A549 (cell line): ENCODE measurements at regions not wholly inside any gene's neighbourhood (a gene's known extent, or its start where the extent isn't known, plus 50 kb on each side); places are given as distances from the start of the nearest gene placed in this dataset.

ENCODE experiments used
- ATAC-seq, 2 experiments: fragments of 200-7000 bp in 1 of 2; fragments of >200 bp in 1 of 2; cut with Nextera tagmentation in 1 of 2; cut with Tn5 transposase in 1 of 2; 3 replicates each; pipeline versions ENCODE4 v1.8.0 to v1.9.1; 2018 to 2020; ENCODE audit warnings: mild to moderate bottlenecking in 1 of 2, moderate library complexity in 1 of 2
- CTCF ChIA-PET: fragments of 300-600 bp; sonication (Branson Sonifier 250); formaldehyde crosslinking; extraction: SDS; loops from one replicate; lab custom pipeline; 2021; ENCODE audit warnings: antibody characterized with exemption, inconsistent platforms; lab: Yijun Ruan, JAX
- POLR2A ChIA-PET: fragments of 350-600 bp; formaldehyde crosslinking; extraction: SDS; loops from one replicate; lab custom pipeline; 2021; ENCODE audit warnings: antibody characterized with exemption, inconsistent platforms; lab: Yijun Ruan, JAX
- DNase-seq, 2 experiments: peaks; one replicate each; pipeline versions ENCODE4 v3.0.0 to v3.0.0-alpha.2; 2011 to 2016; ENCODE audit warnings: low read depth in 1 of 2, low spot score in 1 of 2
- FAIRE-seq: peaks from 2 replicates; lab custom pipeline; 2011; peaks lifted over from hg19 to GRCh38; lab: Jason Lieb, UNC
- H3K27ac ChIP-seq, 2 experiments: fragments of >200 bp; sonication (Bioruptor Twin); formaldehyde crosslinking; 3 replicates each; pipeline ENCODE4 v1.5.1; 2016 to 2017
- H3K4me1 ChIP-seq: fragments of >200 bp; sonication (Bioruptor Twin); formaldehyde crosslinking; 3 replicates; pipeline ENCODE4 v1.6.1; 2016
- H3K4me2 ChIP-seq: fragments of >200 bp; sonication (Bioruptor Twin); formaldehyde crosslinking; 3 replicates; pipeline ENCODE4 v1.6.1; 2016
- H3K4me3 ChIP-seq: fragments of >200 bp; sonication (Bioruptor Twin); formaldehyde crosslinking; 3 replicates; pipeline ENCODE4 v1.5.1; 2016
- H3K9me3 ChIP-seq: fragments of >200 bp; sonication (Bioruptor Twin); formaldehyde crosslinking; 3 replicates; pipeline ENCODE4 v1.6.1; 2016
- BCL3 ChIP-seq: fragments of >200 bp; sonication (Bioruptor Twin); formaldehyde crosslinking; IDR thresholded peaks from 3 replicates; pipeline ENCODE4 v1.6.1; 2016
- CEBPB ChIP-seq, 2 experiments: fragments of >200 bp in 1 of 2; sonication (Bioruptor Twin) in 1 of 2; formaldehyde crosslinking in 1 of 2; IDR thresholded peaks; 2 replicates each; pipeline ENCODE4 v1.6.1; 2012 to 2016
- CHD2 ChIP-seq: fragments of 150-350 bp; IDR thresholded peaks from 2 replicates; pipeline ENCODE4 v1.6.1; 2014; ENCODE audit warnings: low read length; ENCODE audit not compliant: partially characterized antibody
- CHD4 ChIP-seq: fragments of 200-600 bp; sonication (generic); IDR thresholded peaks from 2 replicates; pipeline ENCODE4 v1.6.1; 2016; ENCODE audit warnings: antibody characterized with exemption, mild to moderate bottlenecking, borderline replicate concordance
- E2F6 ChIP-seq: IDR thresholded peaks from 2 replicates; pipeline ENCODE4 v1.6.1; 2012; ENCODE audit warnings: low read depth, borderline replicate concordance
- EHMT2 ChIP-seq: fragments of 200-600 bp; sonication (generic); IDR thresholded peaks from 2 replicates; pipeline ENCODE4 v1.6.1; 2016; ENCODE audit warnings: antibody characterized with exemption, low read depth, mild to moderate bottlenecking, moderate library complexity
- ELK1 ChIP-seq: fragments of 150-350 bp; IDR thresholded peaks from 2 replicates; pipeline ENCODE4 v1.6.1; 2014; ENCODE audit warnings: low read depth, mild to moderate bottlenecking, low read length
- ESRRA ChIP-seq: fragments of 150-350 bp; IDR thresholded peaks from 2 replicates; pipeline ENCODE4 v1.6.1; 2014; ENCODE audit warnings: mild to moderate bottlenecking, low read length, borderline replicate concordance
- FOSB ChIP-seq: fragments of 250-450 bp; sonication (Bioruptor Pico); IDR thresholded peaks from 2 replicates; pipeline ENCODE4 v1.5.0; 2020; ENCODE audit warnings: mild to moderate bottlenecking, moderate library complexity
- FOXS1 ChIP-seq: fragments of 250-450 bp; sonication (Bioruptor Pico); IDR thresholded peaks from 2 replicates; pipeline ENCODE4 v1.5.0; 2020; ENCODE audit warnings: mild to moderate bottlenecking, moderate library complexity
- GATA3 ChIP-seq: IDR thresholded peaks from 2 replicates; pipeline ENCODE4 v1.6.1; 2012; ENCODE audit warnings: borderline replicate concordance
- HDAC2 ChIP-seq: fragments of 200-600 bp; sonication (generic); IDR thresholded peaks from 2 replicates; pipeline ENCODE4 v1.6.1; 2016
- HES2 ChIP-seq: fragments of >200 bp; sonication (Bioruptor Twin); formaldehyde crosslinking; IDR thresholded peaks from 2 replicates; pipeline ENCODE4 v1.6.1; 2016
- HMGXB4 ChIP-seq: fragments of 250-450 bp; sonication (Bioruptor Pico); IDR thresholded peaks from 2 replicates; pipeline ENCODE4 v1.5.0; 2021; ENCODE audit warnings: mild to moderate bottlenecking, moderate library complexity, borderline replicate concordance
- HOXA7 ChIP-seq: fragments of 250-450 bp; sonication (Bioruptor Pico); IDR thresholded peaks from 2 replicates; pipeline ENCODE4 v1.5.0; 2020; ENCODE audit warnings: mild to moderate bottlenecking, moderate library complexity
- JUN ChIP-seq, 2 experiments: fragments of >200 bp; sonication (Bioruptor Twin); formaldehyde crosslinking; IDR thresholded peaks; 2 replicates in 1 of 2; 3 replicates in 1 of 2; pipeline ENCODE4 v1.6.1; 2016 to 2017
- KDM5A ChIP-seq: fragments of 200-600 bp; sonication (generic); IDR thresholded peaks from 2 replicates; pipeline ENCODE4 v1.6.1; 2016; ENCODE audit warnings: antibody characterized with exemption, mild to moderate bottlenecking
- MAZ ChIP-seq: fragments of 150-350 bp; IDR thresholded peaks from 2 replicates; pipeline ENCODE4 v1.6.1; 2014; ENCODE audit warnings: antibody characterized with exemption, low read depth, low read length, borderline replicate concordance
- NPAS2 ChIP-seq: fragments of 250-450 bp; sonication (Bioruptor Pico); IDR thresholded peaks from 2 replicates; pipeline ENCODE4 v1.8.0; 2022; ENCODE audit warnings: mild to moderate bottlenecking, moderate library complexity, borderline replicate concordance
- NR3C1 ChIP-seq: fragments of >200 bp; sonication (Bioruptor Twin); formaldehyde crosslinking; IDR thresholded peaks from 3 replicates; pipeline ENCODE4 v1.6.1; 2017
- POLR2AphosphoS2 ChIP-seq: conservative IDR thresholded peaks from 2 replicates; pipeline ENCODE4 v1.6.1; 2012; ENCODE audit warnings: low read length, improper control_type of control experiment, inconsistent platforms
- RAD21 ChIP-seq, 2 experiments: fragments of >200 bp in 1 of 2; sonication (Bioruptor Twin) in 1 of 2; formaldehyde crosslinking in 1 of 2; IDR thresholded peaks in 1 of 2; conservative IDR thresholded peaks in 1 of 2; 2 replicates in 1 of 2; 3 replicates in 1 of 2; pipeline ENCODE4 v1.6.1; 2012 to 2018; ENCODE audit warnings: inconsistent platforms in 1 of 2
- REST ChIP-seq: fragments of 200-600 bp; sonication (generic); IDR thresholded peaks from 2 replicates; pipeline ENCODE4 v1.6.1; 2016; ENCODE audit warnings: antibody characterized with exemption, mild to moderate bottlenecking, moderate library complexity
- RFX5 ChIP-seq: fragments of 450-650 bp; IDR thresholded peaks from 2 replicates; pipeline ENCODE4 v1.7.1; 2014; ENCODE audit warnings: antibody characterized with exemption, mild to moderate bottlenecking, moderate library complexity
- RNF2 ChIP-seq: fragments of 200-600 bp; sonication (generic); IDR thresholded peaks from 2 replicates; pipeline ENCODE4 v1.6.1; 2016; ENCODE audit warnings: low read depth, mild to moderate bottlenecking, antibody characterized with exemption, moderate library complexity, borderline replicate concordance
- SMC3 ChIP-seq: fragments of >200 bp; sonication (Bioruptor Twin); formaldehyde crosslinking; IDR thresholded peaks from 3 replicates; pipeline ENCODE4 v1.6.1; 2018; ENCODE audit warnings: inconsistent platforms
- ZC3H11A ChIP-seq: fragments of 450-650 bp; IDR thresholded peaks from 2 replicates; pipeline ENCODE4 v1.6.1; 2014; ENCODE audit warnings: antibody characterized with exemption, mild to moderate bottlenecking
- ZFP36 ChIP-seq: fragments of 450-650 bp; IDR thresholded peaks from 2 replicates; pipeline ENCODE4 v1.6.1; 2014; ENCODE audit warnings: borderline replicate concordance; ENCODE audit not compliant: partially characterized antibody
- ZSCAN20 ChIP-seq: fragments of 250-450 bp; sonication (Bioruptor Pico); IDR thresholded peaks from 2 replicates; pipeline ENCODE4 v1.8.0; 2022; ENCODE audit warnings: mild to moderate bottlenecking, moderate library complexity
- WGBS: methylation state at CpG from one replicate; pipeline ENCODE4 v1.1.6; 2017; ENCODE audit errors: missing lambda C conversion rate; 5-methylcytosine and 5-hydroxymethylcytosine counted together

GRCh38 chr1:214842856-214843255 is 239.7 kb upstream of the KCNK2 start:
- no peaks in the 10 kb centered on the region for H3K4me1 ChIP-seq
- DNase-seq, result no peak
- 53% methylated on average over 2 of the region's 2 CpGs for WGBS
- H3K27ac ChIP-seq, result no peak overlapping the region
- no peaks in the 10 kb centered on the region for H3K9me3 ChIP-seq
- CTCF ChIA-PET, result no interaction called here
- TF ChIP-seq CEBPB (IDR thresholded peaks at IDR 0.05) (no peak), MAZ (no peak), GATA3 (no peak), HOXA7 (CRISPR knock-in tag) (no peak), FOXS1 (CRISPR knock-in tag) (no peak)
- TF ChIP-seq, all 56 proteins: peak for 0
- POLR2A ChIA-PET, result no interaction called here
- H3K4me3 ChIP-seq, result no peak overlapping the region
- no peak overlapping the region for H3K4me2 ChIP-seq
- ATAC-seq (no peak), FAIRE-seq (no peak)

- no peak overlapping the region for H3K27ac ChIP-seq
Measured at GRCh38 chr1:214843281-214843680, 239.3 kb upstream of the KCNK2 start.

GRCh38 chr1:214844319-214844718 is 238.2 kb upstream of the KCNK2 start:
- Histone ChIP-seq H3K4me3 (no peak overlapping the region), H3K4me2 (no peak overlapping the region), H3K27ac (no peak overlapping the region), H3K4me1 (no peaks in the 10 kb centered on the region), H3K9me3 (no peaks in the 10 kb centered on the region)
- no peak for DNase-seq
- POLR2A ChIA-PET, result no interaction called here
- CTCF ChIA-PET, result no interaction called here
- no peak for ATAC-seq
- no peak for FAIRE-seq
- WGBS, result 57% methylated on average over 4 of the region's 4 CpGs
- TF ChIP-seq NPAS2 (CRISPR knock-in tag) (no peak), ELK1 (no peak), ZC3H11A (no peak), FOSB (CRISPR knock-in tag) (no peak), RNF2 (no peak), HDAC2 (no peak), FOXS1 (CRISPR knock-in tag) (no peak), POLR2AphosphoS2 (no peak), ZFP36 (no peak), REST (no peak), HMGXB4 (no peak), CHD2 (no peak)

More at GRCh38 chr1:214843281-214843680, 239.3 kb upstream of the KCNK2 start:
- TF ChIP-seq EHMT2, result no peak
- TF ChIP-seq HDAC2, result no peak
- TF ChIP-seq HES2, result no peak
- no peak for TF ChIP-seq RFX5
- no peak for TF ChIP-seq JUN (IDR thresholded peaks at IDR 0.05)
- TF ChIP-seq ESRRA, result no peak
- no peak for TF ChIP-seq NR3C1
- TF ChIP-seq ZSCAN20 (CRISPR knock-in tag), result no peak
- TF ChIP-seq SMC3, result no peak
- TF ChIP-seq CHD4, result no peak
- TF ChIP-seq E2F6, result no peak
- no peak for TF ChIP-seq RAD21 (conservative IDR thresholded peaks at IDR 0.05 in 1 of 2, IDR thresholded peaks at IDR 0.05 in 1 of 2)
- no peak for TF ChIP-seq BCL3
- no peak for TF ChIP-seq KDM5A
- TF ChIP-seq FOSB (CRISPR knock-in tag), result no peak
- TF ChIP-seq CHD2, result no peak
- TF ChIP-seq, all 56 proteins: peak for 0
- H3K4me1 ChIP-seq, result no peaks in the 10 kb centered on the region
- no peaks in the 10 kb centered on the region for H3K9me3 ChIP-seq
- ChIA-PET CTCF (interaction anchor here (0.8 kb wide), 1 partner anchor 8 kb away, joined by 3 read pairs; no protein-coding TSS in a partner anchor), POLR2A (no interaction called here)
- FAIRE-seq (no peak), ATAC-seq (no peak), DNase-seq (no peak)
- H3K4me2 ChIP-seq, result no peak overlapping the region
- no peak overlapping the region for H3K4me3 ChIP-seq
